ENCODE measurements at regions not wholly inside any gene's neighbourhood (a gene's known extent, or its start where the extent isn't known, plus 50 kb on each side); places are given as distances from the start of the nearest gene placed in this dataset.

DNA sequence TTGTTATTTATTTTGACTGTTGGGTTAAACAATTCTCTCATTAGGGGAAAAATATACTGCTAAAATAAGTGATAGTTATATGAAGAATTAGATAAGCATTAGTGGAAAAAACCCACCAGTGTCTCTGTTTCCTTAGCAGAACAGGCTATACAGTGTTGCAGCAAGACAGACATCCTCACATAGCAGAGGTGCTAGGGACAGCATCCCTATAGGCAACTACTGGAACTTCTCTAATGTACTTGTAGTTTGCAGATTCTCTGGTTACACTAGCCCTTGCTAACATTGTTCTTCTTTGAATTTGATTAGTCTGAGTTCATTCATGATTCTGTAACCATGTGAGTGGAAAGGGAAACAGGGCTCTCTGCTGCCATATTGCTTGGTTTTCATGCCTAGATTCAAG is 661.8 kb upstream of the RGMB start:
- ATAC-seq (no peak), DNase-seq (no peak)
- intact Hi-C loops (cut with micrococcal nuclease), result no loop called here
- peaks cover 5% of the 10 kb centered on the region for H3K9me3 ChIP-seq (ENCODE audit: control insufficient read depth, insufficient read depth, low read length)
- TF ChIP-seq CTCF (IDR thresholded peaks at IDR 0.05), result no peak
- H3K9me3 Mint-ChIP-seq, result peaks cover 4 to 12% of the 10 kb centered on the region in 2 donors
- no peaks in the 10 kb centered on the region for H3K4me1 Mint-ChIP-seq
- no peaks in the 10 kb centered on the region for H3K4me1 ChIP-seq (ENCODE audit: control insufficient read depth, insufficient read depth, low read length)
- no peaks in the 10 kb centered on the region for H3K36me3 ChIP-seq (ENCODE audit: control insufficient read depth, insufficient read depth, low read length)
- no peak overlapping the region for H3K27ac Mint-ChIP-seq
- H3K27me3 Mint-ChIP-seq (ENCODE audit: low read depth in 2 of 2), result no peaks in the 10 kb centered on the region
- H3K36me3 Mint-ChIP-seq, result no peaks in the 10 kb centered on the region
- no peak overlapping the region for H3K27ac ChIP-seq (ENCODE audit: low read length)
- no peaks in the 10 kb centered on the region for H3K27me3 ChIP-seq (ENCODE audit: control insufficient read depth, insufficient read depth, low read length)
- H3K4me3 ChIP-seq (ENCODE audit: low read length), result no peak overlapping the region
- no peak overlapping the region for H3K4me3 Mint-ChIP-seq

DNA sequence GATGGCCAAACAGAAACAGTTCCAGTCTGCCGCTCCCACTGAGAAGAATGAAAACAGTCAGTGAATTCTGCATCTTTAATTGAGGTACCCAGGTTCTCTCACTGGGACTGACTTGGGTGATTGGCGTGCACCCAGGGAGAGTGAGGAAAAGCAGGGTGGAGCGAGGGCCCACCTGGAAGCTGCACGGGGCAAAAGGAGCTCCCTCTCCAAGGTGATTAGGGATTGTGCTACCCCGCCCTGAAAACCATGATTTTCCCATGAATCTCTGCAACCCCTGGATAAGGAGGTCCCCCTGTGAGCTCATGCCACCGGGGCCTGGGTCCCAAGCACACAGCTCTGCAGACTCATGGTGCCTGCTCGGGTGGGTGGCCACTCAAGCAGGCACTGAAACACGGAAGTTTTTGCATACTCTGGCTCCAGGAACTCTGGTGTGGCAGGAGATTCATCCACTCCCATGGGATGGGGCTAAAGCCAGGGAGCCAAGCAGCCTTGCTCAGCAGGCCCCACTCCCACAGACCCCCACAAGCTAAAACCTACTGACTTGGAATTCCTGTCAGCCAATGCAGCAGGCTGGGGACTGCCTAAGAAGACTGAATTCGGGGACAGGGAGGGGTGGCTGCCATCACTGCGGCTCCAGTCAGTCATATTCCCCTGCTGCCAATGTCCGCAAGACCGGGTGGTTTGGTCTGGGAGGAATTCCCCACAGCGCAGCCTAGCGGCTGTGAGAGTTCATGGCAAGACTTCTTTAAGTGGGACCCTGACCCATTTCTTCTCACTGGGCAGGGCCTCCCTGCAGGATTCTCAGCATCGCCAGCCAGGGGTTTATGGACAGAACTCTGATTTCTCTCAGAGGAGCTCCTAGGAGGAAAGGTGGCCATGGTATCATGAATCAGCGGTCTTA is 652.2 kb upstream of the RGMB start:
- 87% methylated on average over 16 of the region's 16 CpGs for WGBS (ENCODE audit: insufficient coverage)
- Mint-ChIP-seq H3K27ac (no peak overlapping the region), H3K4me1 (no peaks in the 10 kb centered on the region), H3K9me3 (peaks cover 15% of the 10 kb centered on the region in 2 donors), H3K27me3 (ENCODE audit: low read depth in 2 of 2) (no peaks in the 10 kb centered on the region), H3K36me3 (no peaks in the 10 kb centered on the region), H3K4me3 (no peak overlapping the region)
- H3K27me3 ChIP-seq (ENCODE audit: control insufficient read depth, insufficient read depth, low read length), result no peaks in the 10 kb centered on the region
- no peaks in the 10 kb centered on the region for H3K9me3 ChIP-seq (ENCODE audit: control insufficient read depth, insufficient read depth, low read length)
- intact Hi-C loops (cut with micrococcal nuclease), result no loop called here
- TF ChIP-seq CTCF (IDR thresholded peaks at IDR 0.05), result no peak
- H3K27ac ChIP-seq (ENCODE audit: low read length), result no peak overlapping the region
- no peaks in the 10 kb centered on the region for H3K4me1 ChIP-seq (ENCODE audit: control insufficient read depth, insufficient read depth, low read length)
- no peak for ATAC-seq
- H3K4me3 ChIP-seq (ENCODE audit: low read length), result no peak overlapping the region
- H3K36me3 ChIP-seq (ENCODE audit: control insufficient read depth, insufficient read depth, low read length), result no peaks in the 10 kb centered on the region
- DNase-seq, result no peak

GRCh38 chr5:98128271-98128670 is 645.2 kb upstream of the RGMB start:
- no CpG with 5 or more reads among the region's 2 CpGs for WGBS (ENCODE audit: insufficient coverage)
- Mint-ChIP-seq H3K36me3 (no peaks in the 10 kb centered on the region), H3K4me3 (no peak overlapping the region), H3K9me3 (peaks cover 7 to 12% of the 10 kb centered on the region in 2 donors), H3K27me3 (ENCODE audit: low read depth in 2 of 2) (no peaks in the 10 kb centered on the region), H3K27ac (no peak overlapping the region), H3K4me1 (no peaks in the 10 kb centered on the region)
- Histone ChIP-seq H3K27me3 (ENCODE audit: control insufficient read depth, insufficient read depth, low read length) (no peaks in the 10 kb centered on the region), H3K4me1 (ENCODE audit: control insufficient read depth, insufficient read depth, low read length) (no peaks in the 10 kb centered on the region), H3K9me3 (ENCODE audit: control insufficient read depth, insufficient read depth, low read length) (no peaks in the 10 kb centered on the region), H3K4me3 (ENCODE audit: low read length) (no peak overlapping the region), H3K36me3 (ENCODE audit: control insufficient read depth, insufficient read depth, low read length) (no peaks in the 10 kb centered on the region), H3K27ac (ENCODE audit: low read length) (no peak overlapping the region)
- intact Hi-C loops (cut with micrococcal nuclease), result no loop called here
- ATAC-seq (no peak), DNase-seq (no peak)
- TF ChIP-seq CTCF (IDR thresholded peaks at IDR 0.05), result no peak

GRCh38 chr5:98128846-98129245 is 644.6 kb upstream of the RGMB start:
- Histone ChIP-seq H3K9me3 (ENCODE audit: control insufficient read depth, insufficient read depth, low read length) (no peaks in the 10 kb centered on the region), H3K4me3 (ENCODE audit: low read length) (no peak overlapping the region), H3K27me3 (ENCODE audit: control insufficient read depth, insufficient read depth, low read length) (no peaks in the 10 kb centered on the region), H3K4me1 (ENCODE audit: control insufficient read depth, insufficient read depth, low read length) (no peaks in the 10 kb centered on the region), H3K27ac (ENCODE audit: low read length) (no peak overlapping the region), H3K36me3 (ENCODE audit: control insufficient read depth, insufficient read depth, low read length) (no peaks in the 10 kb centered on the region)
- no peak for TF ChIP-seq CTCF (IDR thresholded peaks at IDR 0.05)
- ATAC-seq (no peak), DNase-seq (no peak)
- Mint-ChIP-seq H3K27ac (no peak overlapping the region), H3K4me1 (no peaks in the 10 kb centered on the region), H3K36me3 (no peaks in the 10 kb centered on the region), H3K9me3 (peaks cover 4 to 9% of the 10 kb centered on the region in 2 donors), H3K27me3 (ENCODE audit: low read depth in 2 of 2) (no peaks in the 10 kb centered on the region), H3K4me3 (no peak overlapping the region)
- 91% methylated on average over 2 of the region's 2 CpGs for WGBS (ENCODE audit: insufficient coverage)
- intact Hi-C loops (cut with micrococcal nuclease), result no loop called here
